ENCODE measurements at regions not wholly inside any gene's neighbourhood (a gene's known extent, or its start where the extent isn't known, plus 50 kb on each side); places are given as distances from the start of the nearest gene placed in this dataset.

GRCh38 chr16:65342231-65342866 lies 220.5 kb upstream of the CDH11 start:
- no peaks in the 10 kb centered on the region for H3K36me3 ChIP-seq (ENCODE audit: low read depth)
- no peaks in the 10 kb centered on the region for H3K9me3 ChIP-seq
- intact Hi-C loops (cut with DNase I, micrococcal nuclease): no loop called here
- no peak overlapping the region for H3K4me3 ChIP-seq
- ATAC-seq: no peak
- TF ChIP-seq CTCF (IDR thresholded peaks at IDR 0.05): no peak
- no peaks in the 10 kb centered on the region for H3K4me1 ChIP-seq (ENCODE audit: low read depth)
- DNase-seq: no peak

DNA sequence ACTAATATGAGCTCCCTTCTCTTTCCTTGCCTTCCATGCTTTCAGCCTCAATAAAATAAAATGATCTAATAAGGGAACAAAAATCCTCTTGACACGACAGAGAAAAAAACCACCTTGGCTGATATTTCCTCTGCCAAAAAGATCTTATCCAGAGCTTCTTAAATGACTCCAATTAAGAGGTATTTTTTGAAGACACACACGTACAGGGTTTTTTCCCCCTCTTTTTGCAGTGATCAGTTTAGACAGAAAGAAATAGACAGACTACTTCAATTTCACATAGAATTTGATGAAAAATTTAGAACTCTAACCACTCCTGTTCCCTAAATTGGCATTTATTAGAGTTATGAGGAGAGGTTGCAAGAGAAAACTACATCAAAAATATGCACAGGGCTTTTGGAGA lies 217.2 kb upstream of the CDH11 start:
- no peak for DNase-seq
- Histone ChIP-seq H3K4me1 (ENCODE audit: low read depth) (no peaks in the 10 kb centered on the region), H3K4me3 (no peak overlapping the region), H3K36me3 (ENCODE audit: low read depth) (no peaks in the 10 kb centered on the region), H3K9me3 (no peaks in the 10 kb centered on the region)
- intact Hi-C loops (cut with DNase I, micrococcal nuclease): no loop called here
- ATAC-seq: no peak
- TF ChIP-seq CTCF (IDR thresholded peaks at IDR 0.05): no peak

- no peak overlapping the region for H3K4me3 ChIP-seq
- DNase-seq: no peak
- H3K36me3 ChIP-seq (ENCODE audit: low read depth): no peaks in the 10 kb centered on the region
- no peaks in the 10 kb centered on the region for H3K4me1 ChIP-seq (ENCODE audit: low read depth)
- intact Hi-C loops (cut with DNase I, micrococcal nuclease): no loop called here
- no peaks in the 10 kb centered on the region for H3K9me3 ChIP-seq
- TF ChIP-seq CTCF (IDR thresholded peaks at IDR 0.05): no peak
- ATAC-seq: no peak
These were observed 214.3 kb upstream of the CDH11 start for GRCh38 chr16:65336160-65336559.

DNA sequence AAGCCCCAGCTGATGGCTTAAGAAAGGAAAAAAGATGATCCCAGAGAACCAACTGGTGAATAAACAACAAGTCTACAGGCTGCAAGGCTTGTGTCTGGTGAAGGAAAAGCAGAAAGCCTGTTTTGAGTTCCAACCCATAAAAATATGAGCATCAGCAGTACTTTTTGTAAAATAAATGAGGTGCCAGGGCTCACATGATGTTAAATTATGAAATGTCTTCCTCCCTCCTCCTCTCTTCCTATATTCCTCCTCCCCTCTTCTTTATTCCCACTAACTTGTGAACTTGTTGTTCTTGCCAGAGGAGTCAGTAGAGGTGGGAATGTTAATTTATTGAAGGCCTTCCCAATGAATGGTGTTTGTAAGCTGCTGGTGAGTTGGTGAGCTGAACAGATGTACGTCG lies 212.2 kb upstream of the CDH11 start:
- no peaks in the 10 kb centered on the region for H3K4me1 ChIP-seq (ENCODE audit: low read depth)
- no peaks in the 10 kb centered on the region for H3K9me3 ChIP-seq
- DNase-seq: no peak
- no peaks in the 10 kb centered on the region for H3K36me3 ChIP-seq (ENCODE audit: low read depth)
- H3K4me3 ChIP-seq: no peak overlapping the region
- intact Hi-C loops (cut with DNase I, micrococcal nuclease): no loop called here
- ATAC-seq: no peak
- no peak for TF ChIP-seq CTCF (IDR thresholded peaks at IDR 0.05)

DNA sequence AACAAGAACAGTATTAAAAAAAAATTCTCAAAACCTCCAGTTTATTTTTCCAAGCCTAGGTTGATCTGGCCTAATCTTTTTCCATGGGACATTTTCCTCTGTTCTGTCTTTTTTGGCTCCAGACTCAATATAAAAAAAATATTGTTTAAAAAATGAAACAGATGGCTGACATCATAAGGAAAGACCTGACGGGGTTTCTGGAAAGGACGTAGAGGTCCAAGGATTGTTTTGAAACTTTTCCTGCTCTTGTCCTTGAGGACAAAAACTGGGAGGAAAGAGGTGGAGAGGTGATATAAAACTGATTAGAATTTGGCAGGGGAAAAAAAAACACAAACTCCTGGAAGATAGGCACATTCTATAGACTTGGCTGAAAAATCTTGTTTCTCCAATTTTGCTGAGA lies 211.4 kb upstream of the CDH11 start:
- ATAC-seq: no peak
- Histone ChIP-seq H3K4me3 (no peak overlapping the region), H3K4me1 (ENCODE audit: low read depth) (no peaks in the 10 kb centered on the region), H3K9me3 (no peaks in the 10 kb centered on the region), H3K36me3 (ENCODE audit: low read depth) (no peaks in the 10 kb centered on the region)
- TF ChIP-seq CTCF (IDR thresholded peaks at IDR 0.05): no peak
- no peak for DNase-seq
- intact Hi-C loops (cut with DNase I, micrococcal nuclease): no loop called here

GRCh38 chr16:65327346-65327745 lies 205.5 kb upstream of the CDH11 start:
- no peak for DNase-seq
- H3K9me3 ChIP-seq: no peaks in the 10 kb centered on the region
- ATAC-seq: no peak
- TF ChIP-seq CTCF (IDR thresholded peaks at IDR 0.05): no peak
- H3K4me3 ChIP-seq: no peak overlapping the region
- intact Hi-C loops (cut with DNase I, micrococcal nuclease): no loop called here
- no peaks in the 10 kb centered on the region for H3K36me3 ChIP-seq (ENCODE audit: low read depth)
- H3K4me1 ChIP-seq (ENCODE audit: low read depth): no peaks in the 10 kb centered on the region
